HCT116 (cell line): ENCODE measurements at regions not wholly inside any gene's neighbourhood (a gene's known extent, or its start where the extent isn't known, plus 50 kb on each side); places are given as distances from the start of the nearest gene placed in this dataset.

Experiments
- ATF3 ChIP-seq: IDR thresholded peaks from 2 replicates; pipeline ENCODE4 v1.6.1; 2012
- CEBPB ChIP-seq: IDR thresholded peaks from 2 replicates; pipeline ENCODE4 v1.6.1; 2012; ENCODE audit warnings: low read depth
- CTCF ChIP-seq, 3 experiments: fragments of 200-600 bp in 1 of 3; sonication (generic) in 1 of 3; IDR thresholded peaks in 2 of 3; conservative IDR thresholded peaks in 1 of 3; 2 replicates each; pipeline ENCODE4 v1.5.1; 2012 to 2017; ENCODE audit warnings: low read depth in 2 of 3, low read length in 2 of 3, antibody characterized with exemption in 1 of 3, borderline replicate concordance in 1 of 3, control low read depth in 1 of 3, mild to moderate bottlenecking in 1 of 3, mixed read lengths in 1 of 3, mixed run types in 1 of 3, moderate library complexity in 1 of 3; ENCODE audit not compliant: insufficient read depth in 1 of 3
- EZH2 ChIP-seq: fragments of 200-600 bp; sonication (generic); IDR thresholded peaks from 2 replicates; pipeline ENCODE4 v1.6.1; 2017; ENCODE audit warnings: antibody characterized with exemption, mixed run types
- MAX ChIP-seq: IDR thresholded peaks from 2 replicates; pipeline ENCODE4 v1.6.1; 2012
- POLR2A ChIP-seq: IDR thresholded peaks from 2 replicates; pipeline ENCODE4 v1.7.0; 2011; ENCODE audit warnings: borderline replicate concordance; ENCODE audit not compliant: insufficient read depth, insufficient read length; ENCODE audit errors: extremely low read depth
- POLR2AphosphoS5 ChIP-seq: IDR thresholded peaks from 2 replicates; pipeline ENCODE4 v1.6.1; 2011; ENCODE audit warnings: mild to moderate bottlenecking, low read depth, low read length, moderate library complexity
- SP1 ChIP-seq: IDR thresholded peaks from 2 replicates; pipeline ENCODE4 v1.6.1; 2012; ENCODE audit warnings: low read depth
- ZBTB33 ChIP-seq: IDR thresholded peaks from 2 replicates; pipeline ENCODE4 v1.6.1; 2011; ENCODE audit warnings: mild to moderate bottlenecking, low read length, moderate library complexity; ENCODE audit not compliant: insufficient replicate concordance; ENCODE audit errors: extremely low read depth

GRCh38 chr1:187396929-187397796 lies 568.4 kb downstream of the PLA2G4A start:
- TF ChIP-seq CTCF (IDR thresholded peaks at IDR 0.05 in 2 of 3, conservative IDR thresholded peaks at IDR 0.05 in 1 of 3; ENCODE audit: borderline replicate concordance in 1 of 3, insufficient read depth in 1 of 3, low read depth in 2 of 3, low read length in 2 of 3), result no peak
- no peak for TF ChIP-seq ATF3
- no peak for TF ChIP-seq CEBPB
- TF ChIP-seq EZH2, result no peak
- TF ChIP-seq ZBTB33, result no peak
- TF ChIP-seq SP1, result no peak
- no peak for TF ChIP-seq POLR2A
- no peak for TF ChIP-seq MAX
- no peak for TF ChIP-seq POLR2AphosphoS5
